OCI-LY7 (cell line): ENCODE measurements at regions not wholly inside any gene's neighbourhood (a gene's known extent, or its start where the extent isn't known, plus 50 kb on each side); places are given as distances from the start of the nearest gene placed in this dataset.
A peak's percentile ranks its signal among the peaks of the same experiment; 100 is the strongest.

ENCODE experiments used
- BruUV-seq: library from RNA; stranded (reverse); fragments of 400-500 nt; replicated peaks from 2 replicates; lab custom pipeline; 2021; lab: Mats Ljungman, UMichigan
- CTCF ChIA-PET: fragments of 300-600 bp; sonication (Branson Sonifier 250); formaldehyde crosslinking; loops from one replicate; lab custom pipeline; 2022; ENCODE audit warnings: antibody characterized with exemption; ENCODE audit not compliant: unreplicated experiment; lab: Charles Lee
- POLR2A ChIA-PET: fragments of 300-600 bp; sonication (Branson Sonifier 250); formaldehyde crosslinking; loops from one replicate; lab custom pipeline; 2022; ENCODE audit warnings: antibody characterized with exemption; lab: Charles Lee
- DNase-seq: peaks from one replicate; pipeline ENCODE4 v3.0.0-alpha.2; 2015; ENCODE audit warnings: low spot score
- H2AFZ ChIP-seq: fragments of 200-600 bp; sonication (generic), shearing (Covaris generic); 2 replicates; pipeline ENCODE4 v1.6.1; 2014; ENCODE audit warnings: mild to moderate bottlenecking, antibody characterized with exemption, low read length, moderate library complexity
- H3K27ac ChIP-seq: fragments of 200-600 bp; sonication (generic); 2 replicates; pipeline ENCODE4 v1.5.1; 2014; ENCODE audit warnings: mixed run types, low read depth, mild to moderate bottlenecking, moderate library complexity, low read length, inconsistent platforms; ENCODE audit not compliant: poor library complexity, severe bottlenecking
- H3K36me3 ChIP-seq: fragments of 200-600 bp; sonication (generic); 2 replicates; pipeline ENCODE4 v1.6.1; 2014; ENCODE audit warnings: mild to moderate bottlenecking, antibody characterized with exemption, low read length, moderate library complexity, mixed read lengths; ENCODE audit not compliant: insufficient read depth
- H3K4me1 ChIP-seq: fragments of 200-600 bp; sonication (generic); 2 replicates; pipeline ENCODE4 v1.5.1; 2014; ENCODE audit warnings: mild to moderate bottlenecking, low read length; ENCODE audit not compliant: insufficient read depth, poor library complexity, severe bottlenecking
- H3K4me2 ChIP-seq: fragments of 200-600 bp; sonication (generic); 2 replicates; pipeline ENCODE4 v1.6.1; 2014; ENCODE audit warnings: mild to moderate bottlenecking, low read length
- H3K4me3 ChIP-seq: fragments of 200-600 bp; sonication (generic); 2 replicates; pipeline ENCODE4 v1.5.1; 2014; ENCODE audit warnings: mild to moderate bottlenecking, low read depth, low read length; ENCODE audit not compliant: poor library complexity, severe bottlenecking
- H3K79me2 ChIP-seq: fragments of 200-600 bp; sonication (generic); 2 replicates; pipeline ENCODE4 v1.6.1; 2016; ENCODE audit warnings: low read depth, mild to moderate bottlenecking, low read length, moderate library complexity, mixed read lengths; ENCODE audit not compliant: insufficient read depth
- H3K9me2 ChIP-seq: fragments of 200-600 bp; sonication (generic); 2 replicates; pipeline ENCODE4 v1.6.1; 2016; ENCODE audit warnings: mild to moderate bottlenecking, low read length, mixed read lengths; ENCODE audit not compliant: insufficient read depth
- H3K9me3 ChIP-seq: fragments of 200-600 bp; sonication (generic); 2 replicates; pipeline ENCODE4 v1.6.1; 2014; ENCODE audit warnings: mild to moderate bottlenecking, mixed run types, low read length, mixed read lengths
- H4K20me1 ChIP-seq: fragments of 200-600 bp; sonication (generic); 2 replicates; pipeline ENCODE4 v1.6.1; 2014; ENCODE audit warnings: mild to moderate bottlenecking, antibody characterized with exemption, low read length, moderate library complexity, mixed read lengths; ENCODE audit not compliant: insufficient read depth
- EZH2phosphoT487 ChIP-seq: fragments of 200-600 bp; sonication (generic); IDR thresholded peaks from 2 replicates; pipeline ENCODE4 v1.6.1; 2018; ENCODE audit warnings: low read depth, borderline replicate concordance, mild to moderate bottlenecking, mixed run types, antibody characterized with exemption, low read length, moderate library complexity, mixed read lengths
- intact Hi-C: fragments of 100-400 bp; cut with micrococcal nuclease; formaldehyde crosslinking; loops from one replicate; pipeline ENCODE4 v1.10.0; 2022; ENCODE audit not compliant: unreplicated experiment
- TF ChIP-seq, protein P1 (sequence below): fragments of 200-600 bp; sonication (generic); conservative IDR thresholded peaks from 2 replicates; pipeline ENCODE4 v1.5.1; 2014; ENCODE audit warnings: mild to moderate bottlenecking, antibody characterized with exemption, low read length, moderate library complexity, mixed read lengths

DNA sequence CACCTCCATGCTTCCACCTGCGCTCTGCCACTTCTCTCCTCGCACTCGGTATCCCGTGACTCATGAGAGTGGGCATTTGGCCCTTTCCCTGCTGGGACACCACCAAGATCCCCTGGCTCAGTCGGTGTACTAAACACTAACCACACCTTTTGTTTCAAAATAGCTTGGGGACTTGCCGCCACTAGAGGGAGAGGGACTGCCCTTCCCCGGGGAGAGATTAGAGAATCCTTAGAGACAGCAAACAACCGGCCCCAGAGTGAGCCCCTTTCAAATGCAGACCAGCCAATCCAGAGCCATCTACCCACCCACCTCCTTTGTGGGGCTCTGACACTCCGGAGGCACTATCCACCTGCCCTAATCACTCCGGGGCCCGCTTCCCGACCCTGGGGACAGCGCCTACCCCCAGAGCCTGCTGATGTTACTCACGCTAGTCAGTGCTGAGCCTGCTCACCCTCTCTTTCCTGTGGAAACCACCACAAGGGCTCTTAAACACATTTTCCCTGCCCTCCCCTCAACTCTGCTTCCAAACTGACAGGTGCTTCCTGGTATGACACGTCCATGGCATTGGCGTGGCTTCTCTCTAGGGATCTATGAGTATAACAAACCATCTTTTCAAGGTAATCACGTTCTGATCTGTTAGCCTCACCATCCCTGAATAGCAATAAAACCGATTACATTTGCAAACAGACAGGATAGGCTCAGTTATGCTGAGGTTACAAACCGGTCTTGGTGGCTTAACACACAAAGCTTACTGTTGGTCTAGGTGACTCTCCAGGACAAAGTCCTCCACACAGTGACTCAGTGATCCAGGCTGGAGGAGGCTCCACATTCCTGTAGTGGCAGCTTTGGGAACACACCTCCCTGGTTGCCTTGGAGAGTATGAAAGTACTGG is 180.1 kb upstream of the MVB12B start:
- H4K20me1 ChIP-seq, result no peaks in the 10 kb centered on the region
- CTCF ChIA-PET, result no interaction called here
- no peak overlapping the region for H2AFZ ChIP-seq

DNA sequence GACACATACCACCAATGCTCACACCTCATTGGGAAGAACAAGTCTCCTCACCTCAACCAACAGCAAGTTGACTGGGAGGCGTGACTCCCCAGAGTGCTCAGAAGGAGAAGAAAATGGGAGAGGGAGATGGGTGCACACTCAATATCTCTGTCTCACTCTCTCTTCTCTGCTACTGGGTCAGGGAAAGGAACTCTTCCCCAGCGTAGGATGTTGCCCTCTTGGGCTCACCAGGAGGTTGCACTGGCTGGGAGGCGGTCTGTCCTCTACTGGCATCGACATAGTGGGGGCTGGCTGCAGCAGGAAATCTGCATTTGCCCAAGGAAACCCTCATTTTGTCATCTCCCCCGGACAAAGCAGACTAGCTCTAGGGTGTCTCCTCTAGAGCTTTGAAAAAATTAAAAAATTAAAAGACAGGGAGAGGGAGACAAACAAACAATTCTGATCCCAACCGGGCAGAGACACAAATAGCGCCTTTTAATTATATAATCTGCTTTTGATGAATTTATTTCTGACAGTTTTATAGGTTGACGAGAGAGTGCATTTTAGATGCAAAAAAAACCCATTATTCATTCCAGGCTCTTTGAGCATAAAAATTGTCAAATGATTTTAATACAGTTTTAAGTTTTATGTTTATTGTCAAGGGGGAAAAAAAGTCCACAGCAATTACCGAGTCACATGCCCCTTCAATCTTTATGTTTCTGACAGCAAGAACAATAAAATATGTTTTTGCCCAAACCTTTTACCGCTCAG is 179.3 kb upstream of the MVB12B start:
- no peak for DNase-seq
- intact Hi-C loops, result no loop called here
- Histone ChIP-seq H3K9me3 (no peaks in the 10 kb centered on the region), H3K4me1 (no peaks in the 10 kb centered on the region), H3K4me3 (no peak overlapping the region), H2AFZ (no peak overlapping the region), H3K36me3 (no peaks in the 10 kb centered on the region), H4K20me1 (no peaks in the 10 kb centered on the region), H3K9me2 (no peaks in the 10 kb centered on the region), H3K4me2 (no peak overlapping the region), H3K79me2 (no peaks in the 10 kb centered on the region), H3K27ac (no peak overlapping the region)
- CTCF ChIA-PET, result no interaction called here
- no TSS peak for BruUV-seq
- no peak for TF ChIP-seq EZH2phosphoT487
- TF ChIP-seq, protein P1, sequence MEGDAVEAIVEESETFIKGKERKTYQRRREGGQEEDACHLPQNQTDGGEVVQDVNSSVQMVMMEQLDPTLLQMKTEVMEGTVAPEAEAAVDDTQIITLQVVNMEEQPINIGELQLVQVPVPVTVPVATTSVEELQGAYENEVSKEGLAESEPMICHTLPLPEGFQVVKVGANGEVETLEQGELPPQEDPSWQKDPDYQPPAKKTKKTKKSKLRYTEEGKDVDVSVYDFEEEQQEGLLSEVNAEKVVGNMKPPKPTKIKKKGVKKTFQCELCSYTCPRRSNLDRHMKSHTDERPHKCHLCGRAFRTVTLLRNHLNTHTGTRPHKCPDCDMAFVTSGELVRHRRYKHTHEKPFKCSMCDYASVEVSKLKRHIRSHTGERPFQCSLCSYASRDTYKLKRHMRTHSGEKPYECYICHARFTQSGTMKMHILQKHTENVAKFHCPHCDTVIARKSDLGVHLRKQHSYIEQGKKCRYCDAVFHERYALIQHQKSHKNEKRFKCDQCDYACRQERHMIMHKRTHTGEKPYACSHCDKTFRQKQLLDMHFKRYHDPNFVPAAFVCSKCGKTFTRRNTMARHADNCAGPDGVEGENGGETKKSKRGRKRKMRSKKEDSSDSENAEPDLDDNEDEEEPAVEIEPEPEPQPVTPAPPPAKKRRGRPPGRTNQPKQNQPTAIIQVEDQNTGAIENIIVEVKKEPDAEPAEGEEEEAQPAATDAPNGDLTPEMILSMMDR, result no peak
- POLR2A ChIA-PET, result interaction anchor here (1.0 kb wide), 1 partner anchor 32 kb away, joined by 3 read pairs; no protein-coding TSS in a partner anchor

More for the DNA sequence above, 180.1 kb upstream of the MVB12B start:
- BruUV-seq, result no TSS peak
- Histone ChIP-seq H3K4me3 (no peak overlapping the region), H3K4me1 (no peaks in the 10 kb centered on the region), H3K4me2 (no peak overlapping the region), H3K9me3 (no peaks in the 10 kb centered on the region), H3K36me3 (no peaks in the 10 kb centered on the region), H3K9me2 (no peaks in the 10 kb centered on the region), H3K79me2 (no peaks in the 10 kb centered on the region), H3K27ac (no peak overlapping the region)
- no peak for TF ChIP-seq EZH2phosphoT487
- TF ChIP-seq, protein P1, result peak; percentile 61
- DNase-seq, result peak; percentile 4
- intact Hi-C loops, result no loop called here
- POLR2A ChIA-PET, result no interaction called here
